AG04450 (cell line): ENCODE measurements at regions not wholly inside any gene's neighbourhood (a gene's known extent, or its start where the extent isn't known, plus 50 kb on each side); places are given as distances from the start of the nearest gene placed in this dataset.

Source experiments
- CTCF ChIA-PET: fragments of 300-600, 350-600 bp; formaldehyde crosslinking; extraction: SDS; loops from one replicate; lab custom pipeline; 2022; ENCODE audit warnings: antibody characterized with exemption, inconsistent platforms; lab: Charles Lee
- POLR2A ChIA-PET: fragments of 350-600 bp; formaldehyde crosslinking; extraction: SDS; loops from one replicate; lab custom pipeline; 2021; ENCODE audit warnings: antibody characterized with exemption, inconsistent platforms; lab: Yijun Ruan, JAX
- DNase-seq: peaks from one replicate; pipeline ENCODE4 v3.0.0-alpha.2; 2011; ENCODE audit warnings: low read depth, low spot score
- H3K27ac ChIP-seq: one replicate; pipeline ENCODE4 v1.5.1; 2012; ENCODE audit warnings: low read depth, low read length, control low read depth
- H3K27me3 ChIP-seq: one replicate; pipeline ENCODE4 v1.6.0; 2012; ENCODE audit warnings: low read length; ENCODE audit not compliant: control insufficient read depth, insufficient read depth
- H3K4me3 ChIP-seq: 2 replicates; pipeline ENCODE4 v1.5.1; 2011; ENCODE audit warnings: mild to moderate bottlenecking, low read depth, low read length, control low read depth
- H3K9me3 ChIP-seq: 2 replicates; pipeline ENCODE4 v1.5.1; 2012; ENCODE audit warnings: low read length; ENCODE audit not compliant: control insufficient read depth, insufficient read depth
- CTCF ChIP-seq: IDR thresholded peaks from 2 replicates; pipeline ENCODE4 v1.5.1; 2011; ENCODE audit warnings: low read depth, low read length, control low read depth, inconsistent platforms

- CTCF ChIA-PET, result no interaction called here
- H3K4me3 ChIP-seq, result no peak overlapping the region
- POLR2A ChIA-PET, result no interaction called here
- TF ChIP-seq CTCF, result no peak
- no peak for DNase-seq
- no peak overlapping the region for H3K27ac ChIP-seq
- no peaks in the 10 kb centered on the region for H3K27me3 ChIP-seq
- no peaks in the 10 kb centered on the region for H3K9me3 ChIP-seq
Measured at GRCh38 chr15:36090286-36090946, 489.0 kb upstream of the CDIN1 start.

GRCh38 chr15:36106640-36107335, 472.6 kb upstream of the CDIN1 start:
- H3K4me3 ChIP-seq, result no peak overlapping the region
- no peak overlapping the region for H3K27ac ChIP-seq
- DNase-seq, result no peak
- ChIA-PET CTCF (no interaction called here), POLR2A (no interaction called here)
- H3K9me3 ChIP-seq, result no peaks in the 10 kb centered on the region
- no peak for TF ChIP-seq CTCF
- H3K27me3 ChIP-seq, result no peaks in the 10 kb centered on the region

- no peak for TF ChIP-seq CTCF
- no peaks in the 10 kb centered on the region for H3K27me3 ChIP-seq
- H3K4me3 ChIP-seq, result no peak overlapping the region
- ChIA-PET POLR2A (no interaction called here), CTCF (no interaction called here)
- no peak overlapping the region for H3K27ac ChIP-seq
- no peaks in the 10 kb centered on the region for H3K9me3 ChIP-seq
- DNase-seq, result no peak
Measured at GRCh38 chr15:36108541-36108940, 470.9 kb upstream of the CDIN1 start.

GRCh38 chr15:36109943-36110658, 469.3 kb upstream of the CDIN1 start:
- Histone ChIP-seq H3K9me3 (no peaks in the 10 kb centered on the region), H3K27me3 (no peaks in the 10 kb centered on the region), H3K4me3 (no peak overlapping the region), H3K27ac (no peak overlapping the region)
- ChIA-PET CTCF (no interaction called here), POLR2A (no interaction called here)
- DNase-seq, result no peak
- no peak for TF ChIP-seq CTCF

GRCh38 chr15:36110659-36110993, 468.8 kb upstream of the CDIN1 start:
- no peak for DNase-seq
- no peak for TF ChIP-seq CTCF
- POLR2A ChIA-PET, result no interaction called here

More at GRCh38 chr15:36110659-36110993, 468.8 kb upstream of the CDIN1 start:
- H3K9me3 ChIP-seq, result no peaks in the 10 kb centered on the region
- H3K27ac ChIP-seq, result no peak overlapping the region
- H3K27me3 ChIP-seq, result no peaks in the 10 kb centered on the region
- no peak overlapping the region for H3K4me3 ChIP-seq
- CTCF ChIA-PET, result no interaction called here
